Esophagus muscularis mucosa (tissue), 4 donors: ENCODE measurements at regions not wholly inside any gene's neighbourhood (a gene's known extent, or its start where the extent isn't known, plus 50 kb on each side); places are given as distances from the start of the nearest gene placed in this dataset.
"Not testable (repeated sequence)": the region's sequence is repeated elsewhere in the genome, so short reads cannot be mapped to it uniquely, and the experiment has no call there.

ENCODE experiments used
- DNase-seq: peaks from one replicate; pipeline ENCODE4 v3.0.0-alpha.2; 2017; ENCODE audit errors: extremely low spot score
- H3K27ac ChIP-seq, 4 donors: fragments of 200-600 bp; sonication (generic); replicated peaks in 1 of 4; 1 replicate in 3 of 4; 2 replicates in 1 of 4; pipeline ENCODE4 v1.5.1; 2016 to 2019; ENCODE audit warnings: mild to moderate bottlenecking in 1 of 4
- H3K27me3 ChIP-seq, 4 donors: fragments of 200-600 bp; sonication (generic); one replicate each; pipeline versions ENCODE4 v1.5.1 to v1.6.0; 2016 to 2019
- H3K36me3 ChIP-seq, 4 donors: fragments of 200-600 bp; sonication (generic); one replicate each; pipeline ENCODE4 v1.5.1; 2016 to 2019
- H3K4me1 ChIP-seq, 4 donors: fragments of 200-600 bp; sonication (generic); one replicate each; pipeline ENCODE4 v1.5.1; 2016 to 2019
- H3K4me3 ChIP-seq, 4 donors: fragments of 200-600 bp; sonication (generic); 1 replicate in 2 of 4; 2 replicates in 2 of 4; pipeline ENCODE4 v1.5.1; 2016 to 2019; ENCODE audit warnings: mild to moderate bottlenecking in 4 of 4, moderate library complexity in 1 of 4
- H3K9me3 ChIP-seq, 4 donors: fragments of 200-600 bp; sonication (generic); 1 replicate in 3 of 4; 2 replicates in 1 of 4; pipeline ENCODE4 v1.5.1; 2016 to 2019
- CTCF ChIP-seq, 3 experiments: fragments of 200-600 bp in 2 of 3; fragments of 450-650 bp in 1 of 3; sonication (generic) in 2 of 3; IDR thresholded peaks; one replicate each; pipeline ENCODE4 v1.5.1; 2017 to 2019; ENCODE audit warnings: antibody characterized with exemption in 3 of 3, mild to moderate bottlenecking in 2 of 3, moderate library complexity in 1 of 3
- EP300 ChIP-seq: sonication (generic); formaldehyde crosslinking; IDR thresholded peaks from one replicate; pipeline ENCODE4 v1.6.1; 2017; ENCODE audit warnings: antibody characterized with exemption
- POLR2A ChIP-seq: fragments of 450-650 bp; IDR thresholded peaks from one replicate; pipeline ENCODE4 v1.6.1; 2017; ENCODE audit warnings: antibody characterized with exemption, moderate library complexity, mild to moderate bottlenecking, low read depth
- POLR2AphosphoS5 ChIP-seq, 2 donors: sonication (generic); formaldehyde crosslinking; IDR thresholded peaks; one replicate each; pipeline ENCODE4 v1.6.1; 2017; ENCODE audit warnings: antibody characterized with exemption in 2 of 2
- WGBS: methylation state at CpG from one replicate; pipeline ENCODE4 v1.1.5; 2018; 5-methylcytosine and 5-hydroxymethylcytosine counted together
- intact Hi-C: fragments of 100-400 bp; cut with DNase I; formaldehyde crosslinking; loops from one replicate; pipeline ENCODE4 v1.15.1; 2023

- Histone ChIP-seq H3K36me3 (no peaks in the 10 kb centered on the region), H3K27ac (no peak overlapping the region), H3K4me3 (no peak overlapping the region), H3K9me3 (no peaks in the 10 kb centered on the region), H3K4me1 (no peaks in the 10 kb centered on the region), H3K27me3 (no peaks in the 10 kb centered on the region)
- no peak for DNase-seq
- WGBS, result 71% methylated on average over 1 of the region's 1 CpG
- intact Hi-C loops, result no loop called here
- TF ChIP-seq CTCF (IDR thresholded peaks at IDR 0.05), result no peak
- TF ChIP-seq EP300, result no peak
- TF ChIP-seq POLR2A, result no peak
- no peak for TF ChIP-seq POLR2AphosphoS5 (IDR thresholded peaks at IDR 0.05)
These were observed 453.7 kb downstream of the NAV3 start for GRCh38 chr12:78284417-78284816.

GRCh38 chr12:78290606-78291345 is 460.1 kb downstream of the NAV3 start:
- 76% methylated on average over 5 of the region's 5 CpGs for WGBS
- H3K9me3 ChIP-seq, result no peaks in the 10 kb centered on the region
- no peak for DNase-seq
- peaks cover 0 to 6% (median 0%) of the 10 kb centered on the region in 4 donors for H3K4me1 ChIP-seq
- no peaks in the 10 kb centered on the region for H3K27me3 ChIP-seq
- no peak overlapping the region for H3K27ac ChIP-seq
- no peaks in the 10 kb centered on the region for H3K36me3 ChIP-seq
- intact Hi-C loops, result no loop called here
- no peak overlapping the region for H3K4me3 ChIP-seq
- no peak for TF ChIP-seq EP300
- no peak for TF ChIP-seq CTCF (IDR thresholded peaks at IDR 0.05)
- TF ChIP-seq POLR2AphosphoS5 (IDR thresholded peaks at IDR 0.05), result no peak
- TF ChIP-seq POLR2A, result no peak

- WGBS, result 61% methylated on average over 1 of the region's 1 CpG
- TF ChIP-seq POLR2A (no peak), EP300 (no peak), CTCF (IDR thresholded peaks at IDR 0.05) (no peak), POLR2AphosphoS5 (IDR thresholded peaks at IDR 0.05) (no peak)
These were observed 462.5 kb downstream of the NAV3 start for GRCh38 chr12:78293059-78293686.

GRCh38 chr12:78301282-78301681 is 470.6 kb downstream of the NAV3 start:
- H3K36me3 ChIP-seq, H3K27me3 ChIP-seq, H3K4me1 ChIP-seq, H3K27ac ChIP-seq, DNase-seq, H3K9me3 ChIP-seq, H3K4me3 ChIP-seq, intact Hi-C loops: not testable (repeated sequence)
- WGBS, result 90% methylated on average over 5 of the region's 5 CpGs

More at GRCh38 chr12:78293059-78293686, 462.5 kb downstream of the NAV3 start:
- Histone ChIP-seq H3K27me3 (no peaks in the 10 kb centered on the region), H3K4me1 (peaks cover 0 to 6% (median 0%) of the 10 kb centered on the region in 4 donors), H3K9me3 (no peaks in the 10 kb centered on the region), H3K36me3 (no peaks in the 10 kb centered on the region), H3K27ac (no peak overlapping the region), H3K4me3 (no peak overlapping the region)
- DNase-seq, result no peak
- intact Hi-C loops, result no loop called here

GRCh38 chr12:78305808-78306207 is 475.1 kb downstream of the NAV3 start:
- no peaks in the 10 kb centered on the region for H3K36me3 ChIP-seq
- no peaks in the 10 kb centered on the region for H3K27me3 ChIP-seq
- H3K27ac ChIP-seq, result no peak overlapping the region
- TF ChIP-seq EP300 (no peak), POLR2A (no peak), POLR2AphosphoS5 (IDR thresholded peaks at IDR 0.05) (no peak), CTCF (IDR thresholded peaks at IDR 0.05) (no peak)
- intact Hi-C loops, result no loop called here
- DNase-seq, result no peak
- no peak overlapping the region for H3K4me3 ChIP-seq
- no peaks in the 10 kb centered on the region for H3K4me1 ChIP-seq
- no peaks in the 10 kb centered on the region for H3K9me3 ChIP-seq
- WGBS, result 75% methylated on average over 1 of the region's 1 CpG
